NCI-H2171 (cell line): ENCODE measurements at regions not wholly inside any gene's neighbourhood (a gene's known extent, or its start where the extent isn't known, plus 50 kb on each side); places are given as distances from the start of the nearest gene placed in this dataset.
"Not testable (repeated sequence)": the region's sequence is repeated elsewhere in the genome, so short reads cannot be mapped to it uniquely, and the experiment has no call there.

ENCODE experiments used
- DNase-seq: peaks from one replicate; lab custom pipeline; 2025; lab: John Stamatoyannopoulos, UW

DNA sequence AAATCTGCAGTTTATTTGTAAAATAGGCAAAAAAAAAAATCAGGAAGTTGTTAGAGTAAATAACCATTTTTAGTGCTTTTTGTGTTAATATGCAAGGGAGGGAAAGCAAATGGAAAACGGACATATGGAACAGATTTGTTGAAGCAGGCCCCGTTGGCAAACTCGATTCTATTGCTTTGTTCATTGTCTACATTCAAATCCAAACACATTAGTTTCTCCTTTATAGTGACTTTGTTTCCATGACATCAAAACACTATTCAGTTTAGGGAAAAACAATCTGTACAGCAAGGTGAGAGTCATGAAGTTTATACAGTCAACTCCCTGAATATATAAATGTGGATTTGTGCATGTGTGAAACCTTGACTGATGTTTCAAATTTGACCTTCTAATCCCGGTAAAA lies 142.2 kb downstream of the FAM47A start:
- DNase-seq, result no peak

GRCh38 chrX:33987458-33987857 lies 144.7 kb downstream of the FAM47A start:
- no peak for DNase-seq

- no peak for DNase-seq
Measured at GRCh38 chrX:33974676-33975075, 157.4 kb downstream of the FAM47A start.

GRCh38 chrX:33970028-33970967 lies 161.8 kb downstream of the FAM47A start:
- DNase-seq, result peak; percentile 40

- no peak for DNase-seq
Measured at GRCh38 chrX:33969105-33969504, 163.0 kb downstream of the FAM47A start.

DNA sequence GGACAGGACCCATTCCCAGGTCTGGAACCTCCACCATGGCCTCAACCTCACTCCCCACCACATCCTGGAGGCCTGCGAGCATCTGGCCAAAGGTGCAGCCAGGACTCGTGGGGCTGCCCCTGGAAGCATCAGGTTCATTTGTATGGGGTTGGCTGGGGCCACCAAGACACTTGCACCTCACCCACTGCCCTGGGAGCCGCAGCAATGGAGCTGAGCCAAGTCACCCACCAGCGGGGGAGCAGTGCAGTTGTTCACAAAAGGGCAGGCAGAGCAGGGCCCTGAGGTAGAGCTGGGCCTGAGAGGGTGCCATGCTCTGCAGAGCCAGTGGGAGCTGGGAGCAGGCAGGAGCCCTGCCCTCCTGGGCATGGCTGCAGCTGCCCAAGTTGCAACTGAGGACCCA lies 163.5 kb downstream of the FAM47A start:
- no peak for DNase-seq

- DNase-seq, result no peak
Measured at GRCh38 chrX:33949300-33949699, 182.8 kb downstream of the FAM47A start.

DNA sequence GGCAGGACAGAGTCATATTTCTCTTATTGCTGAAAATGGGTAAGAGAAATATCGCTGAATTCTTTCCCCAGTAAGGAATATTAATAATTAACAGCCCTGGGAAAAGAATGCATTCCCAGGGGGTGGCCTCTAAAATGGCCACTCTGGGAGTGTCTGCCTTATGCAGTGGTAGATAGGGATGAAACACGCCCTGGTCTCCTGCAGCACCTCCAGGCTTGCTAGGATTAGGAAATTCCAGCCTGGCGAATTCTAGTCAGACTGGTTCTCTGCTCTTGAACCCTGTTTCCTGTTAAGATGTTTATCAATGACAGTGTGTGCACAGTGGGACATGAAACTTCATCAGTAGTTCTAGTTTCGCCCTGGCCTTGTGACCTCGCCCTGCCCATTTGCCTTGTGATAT lies 205.9 kb downstream of the FAM47A start:
- not testable (repeated sequence) for DNase-seq

- no peak for DNase-seq
Measured at GRCh38 chrX:33923262-33923661, 208.9 kb downstream of the FAM47A start.

DNA sequence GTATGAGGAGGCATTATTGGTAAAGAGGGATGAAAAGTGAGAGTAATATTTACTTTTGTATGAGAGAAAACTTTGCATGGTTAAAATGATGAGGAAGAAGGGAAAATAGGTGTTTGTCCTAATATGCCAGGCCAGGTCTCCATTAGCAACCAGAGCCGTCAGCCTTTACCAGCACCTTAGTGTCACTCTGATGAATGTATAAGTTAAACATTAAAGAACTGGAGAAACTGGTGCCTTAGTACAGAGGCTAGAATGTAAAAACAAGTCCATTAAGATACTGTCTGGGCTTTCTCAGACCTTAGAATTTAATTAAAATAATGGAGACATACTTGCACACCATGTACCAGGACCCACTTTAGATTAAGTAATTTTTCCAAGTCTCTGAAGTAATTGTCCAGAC lies 222.3 kb downstream of the FAM47A start:
- DNase-seq, result no peak

- DNase-seq, result no peak
Measured at GRCh38 chrX:33908898-33909297, 223.2 kb downstream of the FAM47A start.

- DNase-seq, result no peak
Measured at GRCh38 chrX:33908074-33908473, 224.0 kb downstream of the FAM47A start.

- no peak for DNase-seq
Measured at GRCh38 chrX:33906971-33907370, 225.1 kb downstream of the FAM47A start.

DNA sequence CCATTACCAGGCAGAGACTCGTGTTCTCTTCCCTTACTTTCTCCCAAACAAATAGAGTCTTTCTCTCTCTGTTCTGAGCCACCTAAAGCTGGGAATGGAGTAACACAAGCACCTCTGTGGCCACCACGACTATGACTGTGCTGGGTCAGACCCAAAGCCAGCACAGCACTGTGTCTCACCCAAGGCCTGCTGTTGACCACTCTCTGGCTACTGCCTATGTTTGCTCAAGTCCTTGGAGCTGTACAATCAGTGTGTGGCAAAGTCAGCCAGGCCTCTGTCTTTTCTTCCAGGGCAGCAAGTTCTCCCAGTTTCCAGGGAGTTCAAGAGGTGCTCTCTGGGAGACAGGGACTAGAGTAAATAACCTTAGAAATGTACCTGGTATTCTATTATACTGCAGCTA lies 239.4 kb downstream of the FAM47A start:
- DNase-seq, result no peak

DNA sequence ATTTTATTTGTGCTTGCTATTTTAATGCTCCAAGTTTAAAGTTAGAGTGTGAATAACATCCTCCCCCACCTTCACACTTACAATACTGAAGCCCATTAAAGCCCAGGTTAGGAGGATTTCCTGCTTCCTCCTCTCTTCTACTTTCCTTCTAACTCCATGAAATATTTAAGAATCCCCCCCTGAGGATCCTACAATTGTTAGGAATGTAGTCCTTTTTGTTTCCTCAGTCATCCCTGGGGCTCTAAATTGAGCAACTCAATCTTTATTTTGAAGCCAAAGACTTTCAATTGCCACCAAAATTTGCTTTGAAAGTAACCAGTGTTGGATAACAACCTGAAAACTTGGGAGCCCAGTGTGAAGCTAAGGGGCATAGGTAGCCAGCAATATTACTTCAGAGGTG lies 276.9 kb downstream of the FAM47A start:
- no peak for DNase-seq

DNA sequence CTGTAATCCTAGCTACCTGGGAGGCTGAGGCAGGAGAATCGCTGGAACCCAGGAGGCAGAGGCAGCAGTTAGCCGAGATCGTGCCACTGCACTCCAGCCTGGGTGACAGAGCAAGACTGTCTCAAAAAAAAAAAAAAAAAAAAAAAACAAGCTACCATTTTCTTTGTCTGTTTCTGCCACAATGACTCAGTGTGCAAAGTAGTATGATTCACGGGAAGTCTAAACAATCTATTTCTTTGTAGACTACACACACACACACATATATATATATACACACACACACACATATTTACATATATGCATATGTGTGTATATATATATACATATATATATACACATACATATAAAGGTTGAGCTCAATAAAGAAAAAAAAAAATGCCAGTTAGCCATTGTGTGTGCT lies 280.0 kb downstream of the FAM47A start:
- not testable (repeated sequence) for DNase-seq

- peak; percentile 32 for DNase-seq
Measured at GRCh38 chrX:33840176-33840575, 291.9 kb downstream of the FAM47A start.

GRCh38 chrX:33831211-33831610 lies 300.9 kb downstream of the FAM47A start:
- DNase-seq, result no peak

- DNase-seq, result no peak
Measured at GRCh38 chrX:33817266-33817665, 314.8 kb downstream of the FAM47A start.

DNA sequence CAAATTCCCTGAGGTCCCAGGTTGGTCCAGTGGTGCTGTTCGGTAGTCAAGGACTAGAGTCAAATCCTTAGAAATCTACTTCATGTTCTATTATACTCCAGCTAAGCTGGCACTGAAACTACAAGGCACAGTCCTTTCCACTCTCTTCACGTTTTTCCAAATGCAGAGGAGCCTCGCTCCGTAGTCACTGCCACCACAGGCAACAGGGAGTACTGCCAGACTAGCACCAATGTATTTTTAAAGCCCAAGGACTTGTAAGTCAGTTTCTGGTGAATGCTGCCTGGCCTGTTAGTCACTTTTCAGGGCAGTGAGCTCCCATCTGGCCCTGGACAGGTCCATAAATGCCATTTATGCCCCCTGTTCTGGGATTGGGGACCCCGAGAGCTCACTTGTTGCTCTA lies 323.5 kb downstream of the FAM47A start:
- DNase-seq, result no peak

GRCh38 chrX:33784548-33784947 lies 347.6 kb downstream of the FAM47A start:
- DNase-seq, result no peak

DNA sequence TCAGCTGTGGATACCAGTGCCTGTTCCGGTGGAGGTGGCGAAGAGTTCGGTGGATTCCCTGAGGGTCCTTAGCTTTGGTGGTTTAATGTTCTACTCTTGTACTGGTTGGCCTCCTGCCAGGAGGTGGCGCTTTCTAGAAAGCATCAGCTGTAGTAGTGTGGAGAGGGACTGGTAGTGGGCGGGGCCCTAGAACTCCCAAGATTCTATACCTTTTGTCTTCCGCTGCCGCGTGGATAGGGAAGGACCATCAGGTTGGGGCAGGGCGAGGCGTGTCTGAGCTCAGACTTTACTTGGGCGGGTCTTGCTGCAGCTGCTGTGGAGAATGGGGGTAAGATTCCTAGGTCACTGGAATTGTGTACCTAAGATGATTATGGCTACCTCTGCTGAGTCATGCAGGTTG lies 390.3 kb downstream of the FAM47A start:
- DNase-seq, result no peak

DNA sequence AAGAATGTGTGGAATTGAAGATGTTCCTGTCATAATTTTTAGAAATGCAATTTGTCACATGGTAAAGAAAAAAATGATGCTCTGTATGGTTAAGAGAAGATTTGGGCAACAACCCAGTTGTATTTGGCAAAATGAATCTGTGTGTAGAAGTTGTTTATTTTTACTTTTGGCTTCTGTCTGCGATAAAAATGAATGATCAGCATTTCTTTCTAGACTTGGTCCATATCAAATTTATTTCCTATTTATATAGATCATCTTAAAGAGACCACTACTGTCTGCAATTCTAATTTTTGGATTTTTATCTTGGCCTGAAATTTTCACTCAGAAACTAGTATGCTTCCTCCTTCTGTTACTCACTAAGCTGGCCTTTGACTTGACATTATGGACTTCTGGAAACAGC lies 396.9 kb downstream of the FAM47A start:
- no peak for DNase-seq
